ENCODE measurements at regions not wholly inside any gene's neighbourhood (a gene's known extent, or its start where the extent isn't known, plus 50 kb on each side); places are given as distances from the start of the nearest gene placed in this dataset.
"Not testable (repeated sequence)": the region's sequence is repeated elsewhere in the genome, so short reads cannot be mapped to it uniquely, and the experiment has no call there.

GRCh38 chr1:47587891-47588582, 150.2 kb downstream of the FOXD2 start:
- DNase-seq (ENCODE audit: low read depth, low spot score) = no peak
- no peak overlapping the region for H3K4me3 ChIP-seq (ENCODE audit: low read length)

GRCh38 chr1:47590523-47591225, 152.8 kb downstream of the FOXD2 start:
- H3K4me3 ChIP-seq (ENCODE audit: low read length) = no peak overlapping the region
- DNase-seq (ENCODE audit: low read depth, low spot score) = no peak

GRCh38 chr1:47591801-47592200, 154.0 kb downstream of the FOXD2 start:
- DNase-seq (ENCODE audit: low read depth, low spot score) = no peak

GRCh38 chr1:47592296-47593012, 154.6 kb downstream of the FOXD2 start:
- no peak overlapping the region for H3K4me3 ChIP-seq (ENCODE audit: low read length)
- no peak for DNase-seq (ENCODE audit: low read depth, low spot score)

More at GRCh38 chr1:47591801-47592200, 154.0 kb downstream of the FOXD2 start:
- no peak overlapping the region for H3K4me3 ChIP-seq (ENCODE audit: low read length)

GRCh38 chr1:47593013-47593568, 155.2 kb downstream of the FOXD2 start:
- H3K4me3 ChIP-seq (ENCODE audit: low read length) = no peak overlapping the region
- no peak for DNase-seq (ENCODE audit: low read depth, low spot score)

- no peak for DNase-seq (ENCODE audit: low read depth, low spot score)
- H3K4me3 ChIP-seq (ENCODE audit: low read length) = no peak overlapping the region
These were observed 155.9 kb downstream of the FOXD2 start for GRCh38 chr1:47593598-47594285.

- H3K4me3 ChIP-seq (ENCODE audit: low read length) = no peak overlapping the region
- no peak for DNase-seq (ENCODE audit: low read depth, low spot score)
These were observed 156.8 kb downstream of the FOXD2 start for GRCh38 chr1:47594627-47595026.

GRCh38 chr1:47596328-47596727, 158.5 kb downstream of the FOXD2 start:
- DNase-seq (ENCODE audit: low read depth, low spot score) = no peak
- no peak overlapping the region for H3K4me3 ChIP-seq (ENCODE audit: low read length)

GRCh38 chr1:47598357-47598756, 160.5 kb downstream of the FOXD2 start:
- H3K4me3 ChIP-seq (ENCODE audit: low read length) = no peak overlapping the region
- DNase-seq (ENCODE audit: low read depth, low spot score) = no peak

GRCh38 chr1:47599777-47600176, 161.9 kb downstream of the FOXD2 start:
- no peak overlapping the region for H3K4me3 ChIP-seq (ENCODE audit: low read length)
- no peak for DNase-seq (ENCODE audit: low read depth, low spot score)

- not testable (repeated sequence) for DNase-seq (ENCODE audit: low read depth, low spot score); H3K4me3 ChIP-seq (ENCODE audit: low read length)
These were observed 164.6 kb downstream of the FOXD2 start for GRCh38 chr1:47602491-47602890.

GRCh38 chr1:47604869-47605268, 167.0 kb downstream of the FOXD2 start:
- DNase-seq (ENCODE audit: low read depth, low spot score); H3K4me3 ChIP-seq (ENCODE audit: low read length): not testable (repeated sequence)

- no peak overlapping the region for H3K4me3 ChIP-seq (ENCODE audit: low read length)
- DNase-seq (ENCODE audit: low read depth, low spot score) = no peak
These were observed 170.5 kb downstream of the FOXD2 start for GRCh38 chr1:47608296-47608875.

- no peak for DNase-seq (ENCODE audit: low read depth, low spot score)
- H3K4me3 ChIP-seq (ENCODE audit: low read length) = no peak overlapping the region
These were observed 174.1 kb downstream of the FOXD2 start for GRCh38 chr1:47611992-47612391.

- no peak for DNase-seq (ENCODE audit: low read depth, low spot score)
- H3K4me3 ChIP-seq (ENCODE audit: low read length) = no peak overlapping the region
These were observed 175.0 kb downstream of the FOXD2 start for GRCh38 chr1:47612819-47613218.

- no peak for DNase-seq (ENCODE audit: low read depth, low spot score)
- H3K4me3 ChIP-seq (ENCODE audit: low read length) = no peak overlapping the region
These were observed 178.2 kb downstream of the FOXD2 start for GRCh38 chr1:47616036-47616435.

- no peak overlapping the region for H3K4me3 ChIP-seq (ENCODE audit: low read length)
- DNase-seq (ENCODE audit: low read depth, low spot score) = no peak
These were observed 179.1 kb downstream of the FOXD2 start for GRCh38 chr1:47616906-47617305.

GRCh38 chr1:47617381-47618221, 179.8 kb downstream of the FOXD2 start:
- no peak for DNase-seq (ENCODE audit: low read depth, low spot score)
- no peak overlapping the region for H3K4me3 ChIP-seq (ENCODE audit: low read length)
